NT2/D1 (cell line): ENCODE measurements at regions not wholly inside any gene's neighbourhood (a gene's known extent, or its start where the extent isn't known, plus 50 kb on each side); places are given as distances from the start of the nearest gene placed in this dataset.

Experiments
- YY1 ChIP-seq: IDR thresholded peaks from 2 replicates; pipeline ENCODE4 v1.6.1; 2011; ENCODE audit not compliant: insufficient read length, insufficient read depth
- ZNF274 ChIP-seq: IDR thresholded peaks from 2 replicates; pipeline ENCODE4 v1.6.1; 2011; ENCODE audit warnings: mild to moderate bottlenecking, low read depth, low read length

- TF ChIP-seq ZNF274 (no peak), YY1 (no peak)
These were observed 388.0 kb upstream of the CDH8 start for GRCh38 chr16:62424206-62424605.
